Neural progenitor cell (in vitro differentiated cells): ENCODE measurements at regions not wholly inside any gene's neighbourhood (a gene's known extent, or its start where the extent isn't known, plus 50 kb on each side); places are given as distances from the start of the nearest gene placed in this dataset.

Experiments
- DNase-seq: peaks from one replicate; pipeline ENCODE4 v3.0.0-alpha.2; 2016; ENCODE audit warnings: low spot score
- H2AFZ ChIP-seq: fragments of 200-600 bp; sonication (generic); replicated peaks from 2 replicates; pipeline ENCODE4 v1.6.1; 2016; ENCODE audit warnings: antibody characterized with exemption
- H3F3A ChIP-seq: fragments of 200-600 bp; sonication (generic); 2 replicates; pipeline ENCODE4 v1.6.1; 2016; ENCODE audit warnings: antibody characterized with exemption, low read depth
- H3K27ac ChIP-seq: fragments of 200-600 bp; sonication (generic); 2 replicates; pipeline ENCODE4 v1.5.1; 2016; ENCODE audit warnings: mild to moderate bottlenecking
- H3K27me3 ChIP-seq: fragments of 200-600 bp; sonication (generic); 2 replicates; pipeline ENCODE4 v1.6.1; 2016; ENCODE audit warnings: mild to moderate bottlenecking, moderate library complexity
- H3K36me3 ChIP-seq: fragments of 200-600 bp; sonication (generic); 2 replicates; pipeline ENCODE4 v1.5.1; 2016
- H3K4me1 ChIP-seq: fragments of 200-600 bp; sonication (generic); 2 replicates; pipeline ENCODE4 v1.6.1; 2016; ENCODE audit warnings: mixed run types
- H3K4me2 ChIP-seq: fragments of 200-600 bp; sonication (generic); 2 replicates; pipeline ENCODE4 v1.6.1; 2016
- H3K4me3 ChIP-seq: fragments of 200-600 bp; sonication (generic); 2 replicates; pipeline ENCODE4 v1.5.1; 2016
- H3K79me2 ChIP-seq: fragments of 200-600 bp; sonication (generic); 2 replicates; pipeline ENCODE4 v1.6.1; 2016; ENCODE audit warnings: low read depth
- H3K9ac ChIP-seq: fragments of 200-600 bp; sonication (generic); 2 replicates; pipeline ENCODE4 v1.6.1; 2016
- H3K9me3 ChIP-seq: fragments of 200-600 bp; sonication (generic); 2 replicates; pipeline ENCODE4 v1.5.1; 2016; ENCODE audit warnings: low read depth
- H4K20me1 ChIP-seq: fragments of 200-600 bp; sonication (generic); 2 replicates; pipeline ENCODE4 v1.6.1; 2016; ENCODE audit warnings: low read depth
- H3K27ac Mint-ChIP-seq: 3 replicates; pipeline ENCODE4 v1.8.0; 2021; ENCODE audit warnings: mixed read lengths
- H3K27me3 Mint-ChIP-seq: 2 replicates; pipeline ENCODE4 v1.8.0; 2022; ENCODE audit warnings: low read depth, mild to moderate bottlenecking, inconsistent platforms, moderate library complexity, mixed read lengths; ENCODE audit not compliant: insufficient read depth
- H3K36me3 Mint-ChIP-seq: 3 replicates; pipeline ENCODE4 v1.8.0; 2021; ENCODE audit warnings: mixed read lengths
- H3K4me1 Mint-ChIP-seq: 3 replicates; pipeline ENCODE4 v1.8.0; 2021; ENCODE audit warnings: mixed read lengths
- H3K4me3 Mint-ChIP-seq: 3 replicates; pipeline ENCODE4 v1.8.0; 2021; ENCODE audit warnings: mild to moderate bottlenecking, moderate library complexity, mixed read lengths
- H3K9me3 Mint-ChIP-seq: 3 replicates; pipeline ENCODE4 v1.8.0; 2020; ENCODE audit warnings: mixed read lengths
- EZH2 ChIP-seq: fragments of 200-600 bp; sonication (generic); IDR thresholded peaks from 2 replicates; pipeline ENCODE4 v1.6.1; 2017; ENCODE audit warnings: antibody characterized with exemption, mild to moderate bottlenecking, moderate library complexity
- EZH2phosphoT487 ChIP-seq: fragments of 200-600 bp; sonication (generic); IDR thresholded peaks from 2 replicates; pipeline ENCODE4 v1.6.1; 2017; ENCODE audit warnings: antibody characterized with exemption
- TF ChIP-seq, protein P1 (sequence below): fragments of 200-600 bp; sonication (generic); IDR thresholded peaks from 2 replicates; pipeline ENCODE4 v1.5.1; 2017; ENCODE audit warnings: antibody characterized with exemption, mild to moderate bottlenecking

DNA sequence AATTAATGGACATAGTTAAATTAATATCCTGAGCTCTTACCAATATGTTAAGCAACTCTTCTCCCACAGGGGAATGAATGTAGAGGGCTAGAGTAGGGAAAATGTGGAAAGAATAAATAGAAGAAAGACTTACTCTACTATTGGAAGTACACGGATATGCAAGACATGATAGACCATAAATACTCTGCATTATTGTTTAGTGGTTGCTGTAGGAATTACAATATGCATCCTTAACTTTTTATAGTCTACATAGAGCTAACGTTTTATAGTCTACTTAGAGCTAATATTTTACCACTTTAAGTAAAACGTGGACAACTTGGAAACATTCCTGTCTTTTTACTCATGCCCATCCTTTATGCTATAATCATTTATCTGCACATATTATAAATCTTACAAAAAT, 163.8 kb upstream of the GALNT5 start:
- Histone ChIP-seq H3K79me2 (no peaks in the 10 kb centered on the region), H3F3A (no peaks in the 10 kb centered on the region), H3K27me3 (no peaks in the 10 kb centered on the region), H3K36me3 (no peaks in the 10 kb centered on the region), H2AFZ (no peak overlapping the region), H3K4me1 (no peaks in the 10 kb centered on the region), H3K9me3 (no peaks in the 10 kb centered on the region), H3K27ac (no peak overlapping the region), H3K4me3 (no peak overlapping the region), H3K9ac (no peak overlapping the region), H4K20me1 (no peaks in the 10 kb centered on the region), H3K4me2 (no peak overlapping the region)
- no peak for DNase-seq
- Mint-ChIP-seq H3K27ac (no peak overlapping the region), H3K27me3 (no peaks in the 10 kb centered on the region), H3K36me3 (no peaks in the 10 kb centered on the region), H3K4me1 (no peaks in the 10 kb centered on the region), H3K9me3 (peaks cover 4% of the 10 kb centered on the region), H3K4me3 (no peak overlapping the region)
- TF ChIP-seq, protein P1, sequence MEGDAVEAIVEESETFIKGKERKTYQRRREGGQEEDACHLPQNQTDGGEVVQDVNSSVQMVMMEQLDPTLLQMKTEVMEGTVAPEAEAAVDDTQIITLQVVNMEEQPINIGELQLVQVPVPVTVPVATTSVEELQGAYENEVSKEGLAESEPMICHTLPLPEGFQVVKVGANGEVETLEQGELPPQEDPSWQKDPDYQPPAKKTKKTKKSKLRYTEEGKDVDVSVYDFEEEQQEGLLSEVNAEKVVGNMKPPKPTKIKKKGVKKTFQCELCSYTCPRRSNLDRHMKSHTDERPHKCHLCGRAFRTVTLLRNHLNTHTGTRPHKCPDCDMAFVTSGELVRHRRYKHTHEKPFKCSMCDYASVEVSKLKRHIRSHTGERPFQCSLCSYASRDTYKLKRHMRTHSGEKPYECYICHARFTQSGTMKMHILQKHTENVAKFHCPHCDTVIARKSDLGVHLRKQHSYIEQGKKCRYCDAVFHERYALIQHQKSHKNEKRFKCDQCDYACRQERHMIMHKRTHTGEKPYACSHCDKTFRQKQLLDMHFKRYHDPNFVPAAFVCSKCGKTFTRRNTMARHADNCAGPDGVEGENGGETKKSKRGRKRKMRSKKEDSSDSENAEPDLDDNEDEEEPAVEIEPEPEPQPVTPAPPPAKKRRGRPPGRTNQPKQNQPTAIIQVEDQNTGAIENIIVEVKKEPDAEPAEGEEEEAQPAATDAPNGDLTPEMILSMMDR: no peak
- TF ChIP-seq EZH2phosphoT487 (no peak), EZH2 (no peak)

DNA sequence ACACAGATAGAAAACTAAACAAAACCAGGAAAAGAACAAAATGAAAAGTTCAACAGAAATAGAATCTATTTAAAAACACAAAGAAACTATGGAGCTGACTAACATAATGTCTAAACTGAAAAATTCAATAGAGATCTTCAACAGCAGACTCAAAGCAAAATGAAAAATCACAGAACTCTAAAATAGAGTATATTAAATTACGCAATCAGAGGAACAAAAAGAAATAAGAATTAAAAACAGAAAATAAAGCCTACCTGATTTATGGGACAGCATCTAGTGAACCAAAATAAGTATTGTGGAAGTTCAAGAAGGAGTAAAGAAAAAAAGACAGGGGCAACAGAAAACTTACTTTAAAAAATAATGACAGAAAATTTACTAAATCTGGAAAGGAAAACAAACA, 152.1 kb upstream of the GALNT5 start:
- H3K27me3 Mint-ChIP-seq: peaks cover 6% of the 10 kb centered on the region
- Histone ChIP-seq H3K79me2 (no peaks in the 10 kb centered on the region), H3K36me3 (no peaks in the 10 kb centered on the region), H3K4me1 (no peaks in the 10 kb centered on the region), H4K20me1 (no peaks in the 10 kb centered on the region), H3K9me3 (no peaks in the 10 kb centered on the region), H3K4me3 (no peak overlapping the region), H3F3A (no peaks in the 10 kb centered on the region), H3K9ac (no peak overlapping the region), H2AFZ (no peak overlapping the region), H3K4me2 (no peak overlapping the region), H3K27ac (no peak overlapping the region), H3K27me3 (no peaks in the 10 kb centered on the region)
- DNase-seq: no peak
- peaks cover 12% of the 10 kb centered on the region for H3K9me3 Mint-ChIP-seq
- peaks cover 3% of the 10 kb centered on the region for H3K4me1 Mint-ChIP-seq
- no peaks in the 10 kb centered on the region for H3K36me3 Mint-ChIP-seq
- no peak overlapping the region for H3K27ac Mint-ChIP-seq
- TF ChIP-seq, protein P1: no peak
- TF ChIP-seq EZH2: no peak
- no peak for TF ChIP-seq EZH2phosphoT487
- no peak overlapping the region for H3K4me3 Mint-ChIP-seq

DNA sequence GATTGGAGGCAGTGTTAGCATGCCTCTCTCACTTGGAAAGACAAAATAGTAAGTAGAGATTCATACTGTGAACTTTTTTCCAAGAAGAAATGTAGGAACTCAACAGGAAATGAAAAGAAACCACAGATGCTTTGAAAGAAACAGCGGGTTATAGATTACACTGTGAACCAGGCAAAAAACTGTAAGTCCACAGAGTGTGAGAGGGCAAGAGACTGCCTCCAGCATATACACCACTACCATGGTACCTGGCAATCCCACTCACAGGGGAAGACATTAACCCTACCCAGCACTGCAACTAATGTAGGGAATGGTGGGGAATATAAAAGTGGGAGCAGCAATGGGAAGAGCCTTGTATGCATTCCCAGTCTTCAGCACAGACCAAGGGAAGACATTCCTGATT, 150.6 kb upstream of the GALNT5 start:
- Histone ChIP-seq H3F3A (no peaks in the 10 kb centered on the region), H3K27me3 (no peaks in the 10 kb centered on the region), H4K20me1 (no peaks in the 10 kb centered on the region), H3K9me3 (no peaks in the 10 kb centered on the region), H3K27ac (no peak overlapping the region), H3K4me2 (no peak overlapping the region), H3K4me3 (no peak overlapping the region), H3K79me2 (no peaks in the 10 kb centered on the region), H3K9ac (no peak overlapping the region), H2AFZ (peak overlapping the region; percentile 57), H3K4me1 (no peaks in the 10 kb centered on the region), H3K36me3 (no peaks in the 10 kb centered on the region)
- TF ChIP-seq EZH2phosphoT487 (no peak), EZH2 (no peak)
- TF ChIP-seq, protein P1: no peak
- Mint-ChIP-seq H3K4me1 (peaks cover 3% of the 10 kb centered on the region), H3K9me3 (peaks cover 14% of the 10 kb centered on the region), H3K4me3 (no peak overlapping the region), H3K36me3 (no peaks in the 10 kb centered on the region), H3K27me3 (peaks cover 2% of the 10 kb centered on the region), H3K27ac (no peak overlapping the region)
- DNase-seq: no peak
